ENCODE measurements at regions not wholly inside any gene's neighbourhood (a gene's known extent, or its start where the extent isn't known, plus 50 kb on each side); places are given as distances from the start of the nearest gene placed in this dataset.

DNA sequence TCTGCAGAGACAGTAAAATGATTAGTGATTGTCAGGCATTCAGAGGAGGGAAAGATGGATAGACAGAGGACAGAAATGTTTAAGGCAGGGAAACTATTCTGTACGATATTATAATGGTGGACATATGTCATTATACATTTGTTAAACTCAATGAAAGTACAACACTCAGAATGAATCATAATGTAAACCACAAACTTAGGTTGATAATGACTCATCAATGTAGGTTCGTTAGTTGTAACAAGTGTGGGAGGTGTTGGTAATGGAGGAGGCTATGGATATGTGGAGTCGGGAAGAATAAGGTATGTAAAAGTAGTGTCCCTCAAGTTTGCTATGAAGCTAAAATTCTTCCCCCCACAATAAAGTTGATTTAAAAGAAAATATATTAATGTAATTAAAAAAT, 455.0 kb downstream of the BRINP3 start:
- Histone ChIP-seq H3K9me2 (replicated peaks; ENCODE audit: insufficient read depth, low read length) (no peaks in the 10 kb centered on the region), H3K27ac (ENCODE audit: low read length) (no peak overlapping the region), H3K79me2 (ENCODE audit: low read length) (no peaks in the 10 kb centered on the region), H3K27me3 (replicated peaks; ENCODE audit: insufficient read depth, low read length) (no peaks in the 10 kb centered on the region), H3K9me3 (replicated peaks; ENCODE audit: insufficient read depth, low read length) (no peaks in the 10 kb centered on the region), H3K4me1 (ENCODE audit: low read length) (no peaks in the 10 kb centered on the region), H2AFZ (ENCODE audit: low read length) (no peak overlapping the region), H3K9ac (ENCODE audit: low read length) (no peak overlapping the region), H3K36me3 (replicated peaks; ENCODE audit: insufficient read depth, low read length) (no peaks in the 10 kb centered on the region), H3F3A (ENCODE audit: insufficient read depth, low read length) (no peaks in the 10 kb centered on the region), H4K20me1 (ENCODE audit: insufficient read depth, low read length) (no peaks in the 10 kb centered on the region), H3K4me3 (ENCODE audit: low read length) (no peak overlapping the region), H3K4me2 (ENCODE audit: low read depth, low read length) (no peak overlapping the region)
- TF ChIP-seq, protein P1, sequence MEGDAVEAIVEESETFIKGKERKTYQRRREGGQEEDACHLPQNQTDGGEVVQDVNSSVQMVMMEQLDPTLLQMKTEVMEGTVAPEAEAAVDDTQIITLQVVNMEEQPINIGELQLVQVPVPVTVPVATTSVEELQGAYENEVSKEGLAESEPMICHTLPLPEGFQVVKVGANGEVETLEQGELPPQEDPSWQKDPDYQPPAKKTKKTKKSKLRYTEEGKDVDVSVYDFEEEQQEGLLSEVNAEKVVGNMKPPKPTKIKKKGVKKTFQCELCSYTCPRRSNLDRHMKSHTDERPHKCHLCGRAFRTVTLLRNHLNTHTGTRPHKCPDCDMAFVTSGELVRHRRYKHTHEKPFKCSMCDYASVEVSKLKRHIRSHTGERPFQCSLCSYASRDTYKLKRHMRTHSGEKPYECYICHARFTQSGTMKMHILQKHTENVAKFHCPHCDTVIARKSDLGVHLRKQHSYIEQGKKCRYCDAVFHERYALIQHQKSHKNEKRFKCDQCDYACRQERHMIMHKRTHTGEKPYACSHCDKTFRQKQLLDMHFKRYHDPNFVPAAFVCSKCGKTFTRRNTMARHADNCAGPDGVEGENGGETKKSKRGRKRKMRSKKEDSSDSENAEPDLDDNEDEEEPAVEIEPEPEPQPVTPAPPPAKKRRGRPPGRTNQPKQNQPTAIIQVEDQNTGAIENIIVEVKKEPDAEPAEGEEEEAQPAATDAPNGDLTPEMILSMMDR (IDR thresholded peaks at IDR 0.05; ENCODE audit: low read length): no peak
- TF ChIP-seq EZH2 (optimal IDR thresholded peaks at IDR 0.05; ENCODE audit: low read depth, low read length) (no peak), EZH2phosphoT487 (IDR thresholded peaks at IDR 0.05; ENCODE audit: low read length) (no peak)
- DNase-seq: no peak

DNA sequence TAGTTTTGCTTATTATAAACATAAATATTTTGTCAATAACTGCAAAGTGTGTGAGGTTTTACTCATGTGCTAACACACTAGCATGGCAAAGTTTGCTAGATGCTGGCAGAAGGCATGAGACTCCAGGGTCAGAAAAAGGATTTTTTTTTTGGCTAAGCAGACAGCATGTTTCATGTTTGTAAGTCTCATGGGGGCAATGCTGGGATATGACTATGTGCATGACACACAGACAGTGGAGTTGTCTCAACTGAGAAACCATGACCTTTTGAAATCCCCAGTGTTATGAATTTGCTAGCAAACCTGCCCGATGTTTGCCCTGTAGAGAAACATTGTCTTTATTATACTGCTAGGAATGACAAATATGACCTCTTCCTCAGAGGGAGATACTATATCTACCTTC, 448.2 kb downstream of the BRINP3 start:
- no peak overlapping the region for H3K27ac ChIP-seq (ENCODE audit: low read length)
- no peaks in the 10 kb centered on the region for H3K36me3 ChIP-seq (replicated peaks; ENCODE audit: insufficient read depth, low read length)
- no peaks in the 10 kb centered on the region for H3K27me3 ChIP-seq (replicated peaks; ENCODE audit: insufficient read depth, low read length)
- H3K9ac ChIP-seq (ENCODE audit: low read length): no peak overlapping the region
- TF ChIP-seq EZH2phosphoT487 (IDR thresholded peaks at IDR 0.05; ENCODE audit: low read length): no peak
- TF ChIP-seq, protein P1 (IDR thresholded peaks at IDR 0.05; ENCODE audit: low read length): no peak
- TF ChIP-seq EZH2 (optimal IDR thresholded peaks at IDR 0.05; ENCODE audit: low read depth, low read length): no peak
- DNase-seq: no peak
- H3K4me2 ChIP-seq (ENCODE audit: low read depth, low read length): no peak overlapping the region
- no peaks in the 10 kb centered on the region for H3K9me3 ChIP-seq (replicated peaks; ENCODE audit: insufficient read depth, low read length)
- H3K4me1 ChIP-seq (ENCODE audit: low read length): no peaks in the 10 kb centered on the region
- no peak overlapping the region for H2AFZ ChIP-seq (ENCODE audit: low read length)
- no peaks in the 10 kb centered on the region for H3K9me2 ChIP-seq (replicated peaks; ENCODE audit: insufficient read depth, low read length)
- no peak overlapping the region for H3K4me3 ChIP-seq (ENCODE audit: low read length)
- no peaks in the 10 kb centered on the region for H3F3A ChIP-seq (ENCODE audit: insufficient read depth, low read length)
- no peaks in the 10 kb centered on the region for H4K20me1 ChIP-seq (ENCODE audit: insufficient read depth, low read length)
- H3K79me2 ChIP-seq (ENCODE audit: low read length): no peaks in the 10 kb centered on the region

DNA sequence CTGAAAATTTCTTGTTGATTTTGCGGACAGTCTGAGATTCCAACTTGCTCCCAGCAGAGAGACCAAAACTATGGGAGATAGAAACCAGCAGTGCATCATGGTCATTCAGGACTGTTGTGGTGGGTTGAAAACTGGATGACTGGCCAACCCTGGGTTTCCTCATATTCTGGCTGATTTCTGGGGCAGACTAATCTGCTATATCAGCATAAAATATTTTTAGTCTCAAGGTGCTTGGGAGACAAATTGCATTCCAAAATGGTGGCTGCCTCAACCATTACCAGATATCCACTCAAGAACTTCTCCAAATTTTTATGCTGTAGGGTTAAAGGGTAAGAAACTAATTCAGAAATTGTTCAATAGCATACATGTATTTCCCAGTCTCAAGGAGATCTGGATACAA, 434.0 kb downstream of the BRINP3 start:
- Histone ChIP-seq H3K27me3 (replicated peaks; ENCODE audit: insufficient read depth, low read length) (no peaks in the 10 kb centered on the region), H3K9me3 (replicated peaks; ENCODE audit: insufficient read depth, low read length) (no peaks in the 10 kb centered on the region), H3K27ac (ENCODE audit: low read length) (no peak overlapping the region), H3K4me1 (ENCODE audit: low read length) (no peaks in the 10 kb centered on the region), H3K4me3 (ENCODE audit: low read length) (no peak overlapping the region), H3K36me3 (replicated peaks; ENCODE audit: insufficient read depth, low read length) (no peaks in the 10 kb centered on the region), H2AFZ (ENCODE audit: low read length) (no peak overlapping the region), H3K79me2 (ENCODE audit: low read length) (no peaks in the 10 kb centered on the region), H3K9me2 (replicated peaks; ENCODE audit: insufficient read depth, low read length) (no peaks in the 10 kb centered on the region), H3F3A (ENCODE audit: insufficient read depth, low read length) (no peaks in the 10 kb centered on the region), H4K20me1 (ENCODE audit: insufficient read depth, low read length) (no peaks in the 10 kb centered on the region), H3K9ac (ENCODE audit: low read length) (no peak overlapping the region), H3K4me2 (ENCODE audit: low read depth, low read length) (no peak overlapping the region)
- no peak for DNase-seq
- TF ChIP-seq EZH2 (optimal IDR thresholded peaks at IDR 0.05; ENCODE audit: low read depth, low read length): no peak
- no peak for TF ChIP-seq EZH2phosphoT487 (IDR thresholded peaks at IDR 0.05; ENCODE audit: low read length)
- TF ChIP-seq, protein P1 (IDR thresholded peaks at IDR 0.05; ENCODE audit: low read length): no peak

Data from MM.1S (cell line).